ENCODE measurements at regions not wholly inside any gene's neighbourhood (a gene's known extent, or its start where the extent isn't known, plus 50 kb on each side); places are given as distances from the start of the nearest gene placed in this dataset.
"Not testable (repeated sequence)": the region's sequence is repeated elsewhere in the genome, so short reads cannot be mapped to it uniquely, and the experiment has no call there.

DNA sequence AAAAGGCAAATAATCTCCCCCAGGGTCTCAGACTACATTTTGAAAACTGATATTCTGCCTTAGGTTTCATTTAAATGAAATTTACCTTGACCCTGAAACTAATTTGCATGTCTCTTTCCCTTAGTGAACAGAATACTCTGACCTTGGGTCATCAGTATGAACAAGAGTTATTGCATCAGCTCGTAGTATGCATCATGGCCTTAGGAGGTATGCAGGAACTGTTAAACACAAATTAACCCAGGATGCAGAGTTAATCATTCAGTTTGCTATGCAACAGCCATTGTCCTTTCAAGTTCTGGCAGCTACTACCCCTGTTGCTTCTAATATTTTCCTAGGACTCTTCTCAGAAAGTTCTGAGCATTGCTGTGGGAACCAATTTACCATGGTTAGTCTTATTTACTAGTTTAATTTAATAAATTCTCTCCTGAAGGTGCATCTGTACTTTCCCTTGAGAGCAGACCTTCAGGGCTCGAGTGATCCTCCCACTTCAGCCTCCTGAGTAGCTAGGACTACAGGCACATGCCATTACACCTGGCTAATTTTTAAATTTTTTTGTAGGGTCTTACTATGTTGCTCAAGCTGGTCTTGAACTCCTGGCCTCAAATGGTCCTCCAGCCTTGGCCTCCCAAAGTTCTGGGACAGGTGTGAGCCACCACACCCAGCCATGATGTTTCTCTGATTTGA, 126.7 kb downstream of the TTC6 start:
- H3K4me1 ChIP-seq (ENCODE audit: control insufficient read depth, insufficient read depth, low read length) = no peaks in the 10 kb centered on the region
- no peak overlapping the region for H3K27ac ChIP-seq (ENCODE audit: low read depth, low read length)
- H3K9ac ChIP-seq (ENCODE audit: low read length) = no peak overlapping the region
- H3K27me3 ChIP-seq (ENCODE audit: control insufficient read depth, insufficient read depth, low read length) = no peaks in the 10 kb centered on the region
- H3K4me3 ChIP-seq (ENCODE audit: low read length) = no peak overlapping the region
- H3K36me3 ChIP-seq (ENCODE audit: control insufficient read depth, insufficient read depth, low read length) = no peaks in the 10 kb centered on the region

- Histone ChIP-seq H3K36me3 (ENCODE audit: control insufficient read depth, insufficient read depth, low read length) (no peaks in the 10 kb centered on the region), H3K4me1 (ENCODE audit: control insufficient read depth, insufficient read depth, low read length) (no peaks in the 10 kb centered on the region), H3K4me3 (ENCODE audit: low read length) (no peak overlapping the region), H3K27ac (ENCODE audit: low read depth, low read length) (no peak overlapping the region), H3K27me3 (ENCODE audit: control insufficient read depth, insufficient read depth, low read length) (no peaks in the 10 kb centered on the region), H3K9ac (ENCODE audit: low read length) (no peak overlapping the region)
Measured at GRCh38 chr14:37723515-37723914, 128.1 kb downstream of the TTC6 start.

DNA sequence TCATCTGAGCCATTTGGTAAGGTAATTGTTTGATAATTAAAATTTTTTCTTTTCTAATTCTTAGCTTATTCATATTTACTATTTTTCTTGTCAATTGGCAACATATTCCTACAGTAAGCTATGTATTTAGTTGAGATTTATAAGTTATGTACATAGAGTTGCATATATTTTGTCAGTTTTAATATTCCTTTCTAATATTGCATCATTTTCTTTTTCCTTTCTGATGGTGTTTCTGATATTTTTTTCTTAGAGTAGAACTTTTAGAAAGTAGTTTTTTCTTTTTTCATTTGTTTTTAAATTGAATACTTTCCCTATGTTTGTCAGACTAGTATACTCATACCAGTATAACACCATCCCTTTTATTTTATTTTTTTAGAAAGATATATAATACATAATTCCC, 131.3 kb downstream of the TTC6 start:
- H3K4me3 ChIP-seq (ENCODE audit: low read length) = no peak overlapping the region
- no peaks in the 10 kb centered on the region for H3K36me3 ChIP-seq (ENCODE audit: control insufficient read depth, insufficient read depth, low read length)
- no peaks in the 10 kb centered on the region for H3K4me1 ChIP-seq (ENCODE audit: control insufficient read depth, insufficient read depth, low read length)
- H3K9ac ChIP-seq (ENCODE audit: low read length) = no peak overlapping the region
- H3K27me3 ChIP-seq (ENCODE audit: control insufficient read depth, insufficient read depth, low read length) = no peaks in the 10 kb centered on the region
- no peak overlapping the region for H3K27ac ChIP-seq (ENCODE audit: low read depth, low read length)

DNA sequence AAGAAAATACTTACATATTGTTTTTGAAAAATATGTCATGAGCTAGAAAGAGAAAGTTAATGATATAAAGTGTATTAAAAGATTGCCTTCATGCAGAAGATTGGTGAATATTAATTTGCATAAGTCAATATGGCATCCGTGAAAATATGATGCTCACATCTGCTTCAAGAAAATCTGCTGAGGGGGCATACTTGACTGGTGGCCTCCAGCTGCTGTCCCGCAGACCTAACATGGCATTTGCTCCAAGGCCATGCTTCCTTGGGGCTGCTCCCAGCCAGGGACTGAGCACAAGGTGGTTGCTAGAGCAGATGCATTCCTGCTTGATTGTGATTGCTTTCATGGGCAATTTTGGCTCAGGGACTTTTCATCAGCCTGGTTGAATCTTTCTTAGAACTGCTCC, 133.8 kb downstream of the TTC6 start:
- Histone ChIP-seq H3K27me3 (ENCODE audit: control insufficient read depth, insufficient read depth, low read length) (no peaks in the 10 kb centered on the region), H3K27ac (ENCODE audit: low read depth, low read length) (no peak overlapping the region), H3K4me1 (ENCODE audit: control insufficient read depth, insufficient read depth, low read length) (no peaks in the 10 kb centered on the region)

GRCh38 chr14:37731094-37731493, 135.7 kb downstream of the TTC6 start:
- H3K27ac ChIP-seq (ENCODE audit: low read depth, low read length) = no peak overlapping the region
- H3K27me3 ChIP-seq (ENCODE audit: control insufficient read depth, insufficient read depth, low read length) = no peaks in the 10 kb centered on the region
- no peak overlapping the region for H3K4me3 ChIP-seq (ENCODE audit: low read length)
- H3K36me3 ChIP-seq (ENCODE audit: control insufficient read depth, insufficient read depth, low read length) = no peaks in the 10 kb centered on the region
- H3K9ac ChIP-seq (ENCODE audit: low read length) = no peak overlapping the region
- H3K4me1 ChIP-seq (ENCODE audit: control insufficient read depth, insufficient read depth, low read length) = no peaks in the 10 kb centered on the region

More for the DNA sequence above, 133.8 kb downstream of the TTC6 start:
- Histone ChIP-seq H3K9ac (ENCODE audit: low read length) (no peak overlapping the region), H3K4me3 (ENCODE audit: low read length) (no peak overlapping the region), H3K36me3 (ENCODE audit: control insufficient read depth, insufficient read depth, low read length) (no peaks in the 10 kb centered on the region)

DNA sequence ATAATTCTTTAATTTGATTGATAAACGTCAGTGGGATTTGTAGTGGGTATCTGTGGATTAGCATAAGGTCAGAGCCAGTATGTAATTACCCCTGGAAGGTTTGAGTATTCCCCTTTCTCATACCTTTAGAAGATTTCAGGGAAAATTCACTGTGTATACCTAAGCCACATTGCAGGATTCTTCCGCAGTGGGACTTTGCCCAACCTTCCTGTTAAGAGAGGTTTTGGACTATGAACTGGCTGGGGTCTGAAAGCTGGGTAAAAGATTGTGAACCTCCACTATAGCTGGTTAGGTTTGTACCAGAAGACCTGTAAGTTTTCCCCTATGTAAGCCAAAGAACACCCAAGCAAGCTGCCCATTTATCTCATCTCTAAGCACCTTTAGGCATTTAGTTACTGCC, 150.2 kb downstream of the TTC6 start:
- no peak overlapping the region for H3K4me3 ChIP-seq (ENCODE audit: low read length)
- H3K9ac ChIP-seq (ENCODE audit: low read length) = no peak overlapping the region
- no peaks in the 10 kb centered on the region for H3K27me3 ChIP-seq (ENCODE audit: control insufficient read depth, insufficient read depth, low read length)
- H3K4me1 ChIP-seq (ENCODE audit: control insufficient read depth, insufficient read depth, low read length) = no peaks in the 10 kb centered on the region
- H3K27ac ChIP-seq (ENCODE audit: low read depth, low read length) = no peak overlapping the region
- H3K36me3 ChIP-seq (ENCODE audit: control insufficient read depth, insufficient read depth, low read length) = no peaks in the 10 kb centered on the region

DNA sequence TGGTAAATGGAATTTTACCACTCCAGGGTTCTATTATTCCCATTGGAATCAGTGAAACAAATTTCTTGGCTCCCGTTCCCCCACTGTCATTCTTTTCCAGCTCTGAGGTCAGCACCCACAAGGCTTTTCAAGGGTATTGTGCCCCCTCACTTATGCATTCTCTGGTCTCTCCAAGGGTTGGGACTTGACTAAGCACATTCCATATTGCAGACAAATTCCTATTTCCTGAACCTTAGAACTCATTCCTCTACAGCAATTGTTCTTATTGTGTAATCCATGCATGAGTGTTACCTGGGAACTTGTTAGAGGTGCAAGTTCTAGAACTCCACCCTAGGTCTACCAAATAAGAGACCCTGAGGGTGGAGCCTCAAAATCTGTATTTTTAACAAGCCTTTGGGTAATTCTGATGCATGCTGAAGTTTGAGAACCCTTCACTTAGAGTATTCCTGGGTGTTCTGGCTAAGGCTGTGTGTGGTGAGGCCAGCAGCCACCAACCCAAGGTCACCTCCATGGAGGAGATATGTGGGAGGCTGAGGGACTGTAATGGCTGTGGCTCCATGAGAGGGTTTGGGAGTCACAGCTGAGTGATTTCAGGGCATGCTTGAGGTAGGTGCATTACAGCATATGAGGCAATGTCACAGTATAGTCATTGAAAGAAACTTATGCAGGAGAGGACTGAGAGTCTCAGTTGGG, 150.9 kb downstream of the TTC6 start:
- H3K36me3 ChIP-seq (ENCODE audit: control insufficient read depth, insufficient read depth, low read length) = no peaks in the 10 kb centered on the region
- H3K4me3 ChIP-seq (ENCODE audit: low read length) = no peak overlapping the region
- no peaks in the 10 kb centered on the region for H3K27me3 ChIP-seq (ENCODE audit: control insufficient read depth, insufficient read depth, low read length)
- no peak overlapping the region for H3K27ac ChIP-seq (ENCODE audit: low read depth, low read length)
- no peak overlapping the region for H3K9ac ChIP-seq (ENCODE audit: low read length)
- H3K4me1 ChIP-seq (ENCODE audit: control insufficient read depth, insufficient read depth, low read length) = no peaks in the 10 kb centered on the region

DNA sequence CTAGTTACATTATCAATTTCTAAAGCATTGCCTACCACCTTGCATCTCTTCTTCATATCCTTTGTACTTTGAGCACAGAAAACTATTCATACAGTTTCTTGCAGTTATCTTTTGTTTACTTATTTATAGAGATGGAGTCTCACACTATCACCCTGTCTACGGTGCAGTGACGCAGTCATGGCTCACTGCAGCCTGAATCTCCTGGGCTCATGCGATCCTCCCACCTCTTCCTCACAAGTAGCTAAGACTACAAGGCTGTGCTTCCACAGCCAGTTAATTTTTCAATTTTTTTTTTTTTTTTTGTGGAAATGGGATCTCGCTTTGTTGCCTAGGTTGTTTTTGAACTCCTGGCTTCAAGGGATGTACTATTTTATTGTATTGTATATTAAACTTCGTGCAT, 158.0 kb downstream of the TTC6 start:
- Histone ChIP-seq H3K27me3 (ENCODE audit: control insufficient read depth, insufficient read depth, low read length) (no peaks in the 10 kb centered on the region), H3K36me3 (ENCODE audit: control insufficient read depth, insufficient read depth, low read length) (no peaks in the 10 kb centered on the region), H3K4me3 (ENCODE audit: low read length) (no peak overlapping the region), H3K4me1 (ENCODE audit: control insufficient read depth, insufficient read depth, low read length) (no peaks in the 10 kb centered on the region), H3K27ac (ENCODE audit: low read depth, low read length) (no peak overlapping the region), H3K9ac (ENCODE audit: low read length) (no peak overlapping the region)

GRCh38 chr14:37760275-37760674, 164.8 kb downstream of the TTC6 start:
- not testable (repeated sequence) for H3K4me3 ChIP-seq (ENCODE audit: low read length); H3K27ac ChIP-seq (ENCODE audit: low read depth, low read length); H3K9ac ChIP-seq (ENCODE audit: low read length); H3K4me1 ChIP-seq (ENCODE audit: control insufficient read depth, insufficient read depth, low read length); H3K36me3 ChIP-seq (ENCODE audit: control insufficient read depth, insufficient read depth, low read length); H3K27me3 ChIP-seq (ENCODE audit: control insufficient read depth, insufficient read depth, low read length)

GRCh38 chr14:37763266-37763665, 167.8 kb downstream of the TTC6 start:
- no peaks in the 10 kb centered on the region for H3K4me1 ChIP-seq (ENCODE audit: control insufficient read depth, insufficient read depth, low read length)
- H3K36me3 ChIP-seq (ENCODE audit: control insufficient read depth, insufficient read depth, low read length) = no peaks in the 10 kb centered on the region
- no peak overlapping the region for H3K4me3 ChIP-seq (ENCODE audit: low read length)
- H3K27ac ChIP-seq (ENCODE audit: low read depth, low read length) = no peak overlapping the region
- no peak overlapping the region for H3K9ac ChIP-seq (ENCODE audit: low read length)
- no peaks in the 10 kb centered on the region for H3K27me3 ChIP-seq (ENCODE audit: control insufficient read depth, insufficient read depth, low read length)

DNA sequence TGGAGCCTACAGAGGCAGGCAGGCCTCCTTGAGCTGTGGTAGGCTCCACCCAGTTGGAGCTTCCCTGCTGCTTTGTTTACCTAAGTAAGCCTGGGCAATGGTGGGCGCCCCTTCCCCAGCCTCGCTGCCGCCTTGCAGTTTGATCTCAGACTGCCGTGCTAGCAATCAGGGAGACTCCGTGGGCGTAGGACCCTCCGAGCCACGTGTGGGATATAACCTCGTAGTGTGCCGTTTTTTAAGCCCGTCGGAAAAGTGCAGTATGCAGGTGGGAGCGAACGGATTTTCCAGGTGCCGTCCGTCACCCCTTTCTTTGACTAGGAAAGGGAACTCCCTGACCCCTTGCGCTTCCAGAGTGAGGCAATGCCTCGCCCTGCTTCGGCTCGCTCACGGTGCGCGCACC, 176.9 kb downstream of the TTC6 start:
- H3K27ac ChIP-seq (ENCODE audit: low read depth, low read length); H3K27me3 ChIP-seq (ENCODE audit: control insufficient read depth, insufficient read depth, low read length); H3K9ac ChIP-seq (ENCODE audit: low read length); H3K36me3 ChIP-seq (ENCODE audit: control insufficient read depth, insufficient read depth, low read length); H3K4me1 ChIP-seq (ENCODE audit: control insufficient read depth, insufficient read depth, low read length); H3K4me3 ChIP-seq (ENCODE audit: low read length): not testable (repeated sequence)

- H3K9ac ChIP-seq (ENCODE audit: low read length) = no peak overlapping the region
- no peaks in the 10 kb centered on the region for H3K36me3 ChIP-seq (ENCODE audit: control insufficient read depth, insufficient read depth, low read length)
- no peak overlapping the region for H3K4me3 ChIP-seq (ENCODE audit: low read length)
- no peaks in the 10 kb centered on the region for H3K4me1 ChIP-seq (ENCODE audit: control insufficient read depth, insufficient read depth, low read length)
- no peaks in the 10 kb centered on the region for H3K27me3 ChIP-seq (ENCODE audit: control insufficient read depth, insufficient read depth, low read length)
- H3K27ac ChIP-seq (ENCODE audit: low read depth, low read length) = no peak overlapping the region
Measured at GRCh38 chr14:37776791-37777499, 181.5 kb downstream of the TTC6 start.

All from rectal smooth muscle tissue (tissue), 1 donor.